Neural crest cell (in vitro differentiated cells): ENCODE measurements at regions not wholly inside any gene's neighbourhood (a gene's known extent, or its start where the extent isn't known, plus 50 kb on each side); places are given as distances from the start of the nearest gene placed in this dataset.

ENCODE experiments used
- DNase-seq: peaks from one replicate; pipeline ENCODE4 v3.0.0; 2021; ENCODE audit warnings: low read depth, mixed read lengths, low spot score
- H3K27ac Mint-ChIP-seq: one replicate; pipeline ENCODE4 v1.8.0; 2021; ENCODE audit warnings: mild to moderate bottlenecking, mixed read lengths; ENCODE audit not compliant: unreplicated experiment
- H3K27me3 Mint-ChIP-seq: 2 replicates; pipeline ENCODE4 v1.8.0; 2021; ENCODE audit warnings: low read depth, mild to moderate bottlenecking, mixed read lengths
- H3K36me3 Mint-ChIP-seq: 2 replicates; pipeline ENCODE4 v1.8.0; 2021; ENCODE audit warnings: low read depth, mild to moderate bottlenecking, mixed read lengths
- H3K4me1 Mint-ChIP-seq: 2 replicates; pipeline ENCODE4 v1.8.0; 2021; ENCODE audit warnings: mixed read lengths
- H3K4me3 Mint-ChIP-seq: one replicate; pipeline ENCODE4 v1.8.0; 2021; ENCODE audit warnings: mild to moderate bottlenecking, mixed read lengths
- H3K9me3 Mint-ChIP-seq: 2 replicates; pipeline ENCODE4 v1.8.0; 2021; ENCODE audit warnings: mixed read lengths
- CTCF ChIP-seq: fragments of 200-600 bp; sonication (generic); conservative IDR thresholded peaks from 2 replicates; pipeline ENCODE4 v1.5.0; 2021; ENCODE audit warnings: antibody characterized with exemption, mild to moderate bottlenecking

- no peak for DNase-seq
- Mint-ChIP-seq H3K36me3 (peaks cover 6% of the 10 kb centered on the region), H3K27ac (no peak overlapping the region), H3K9me3 (peaks cover 5% of the 10 kb centered on the region), H3K4me1 (peaks cover 10% of the 10 kb centered on the region), H3K27me3 (peaks cover 3% of the 10 kb centered on the region), H3K4me3 (no peak overlapping the region)
- no peak for TF ChIP-seq CTCF
Observed at GRCh38 chr5:2687746-2688145, 63.7 kb downstream of the IRX2 start.

GRCh38 chr5:2686321-2687124, 65.0 kb downstream of the IRX2 start:
- Mint-ChIP-seq H3K9me3 (peaks cover 2% of the 10 kb centered on the region), H3K4me3 (no peak overlapping the region), H3K36me3 (peaks cover 3% of the 10 kb centered on the region), H3K4me1 (peaks cover 10% of the 10 kb centered on the region), H3K27ac (no peak overlapping the region), H3K27me3 (peaks cover 3% of the 10 kb centered on the region)
- no peak for DNase-seq
- TF ChIP-seq CTCF: no peak

- peaks cover 6% of the 10 kb centered on the region for H3K27me3 Mint-ChIP-seq
Observed at GRCh38 chr5:2685651-2686272, 65.7 kb downstream of the IRX2 start.

GRCh38 chr5:2684606-2685005, 66.9 kb downstream of the IRX2 start:
- no peaks in the 10 kb centered on the region for H3K36me3 Mint-ChIP-seq
- H3K4me1 Mint-ChIP-seq: peaks cover 10% of the 10 kb centered on the region

More at GRCh38 chr5:2685651-2686272, 65.7 kb downstream of the IRX2 start:
- no peaks in the 10 kb centered on the region for H3K9me3 Mint-ChIP-seq
- no peak for TF ChIP-seq CTCF
- H3K27ac Mint-ChIP-seq: no peak overlapping the region
- peaks cover 10% of the 10 kb centered on the region for H3K4me1 Mint-ChIP-seq
- H3K4me3 Mint-ChIP-seq: no peak overlapping the region
- H3K36me3 Mint-ChIP-seq: peaks cover 3% of the 10 kb centered on the region
- no peak for DNase-seq

GRCh38 chr5:2683720-2684119, 67.8 kb downstream of the IRX2 start:
- Mint-ChIP-seq H3K4me1 (peaks cover 10% of the 10 kb centered on the region), H3K9me3 (no peaks in the 10 kb centered on the region), H3K4me3 (no peak overlapping the region), H3K36me3 (no peaks in the 10 kb centered on the region), H3K27ac (no peak overlapping the region), H3K27me3 (peaks cover 4% of the 10 kb centered on the region)
- no peak for TF ChIP-seq CTCF
- no peak for DNase-seq

More at GRCh38 chr5:2684606-2685005, 66.9 kb downstream of the IRX2 start:
- Mint-ChIP-seq H3K9me3 (no peaks in the 10 kb centered on the region), H3K4me3 (no peak overlapping the region), H3K27me3 (peaks cover 4% of the 10 kb centered on the region), H3K27ac (no peak overlapping the region)
- no peak for TF ChIP-seq CTCF
- no peak for DNase-seq
